ENCODE measurements at regions not wholly inside any gene's neighbourhood (a gene's known extent, or its start where the extent isn't known, plus 50 kb on each side); places are given as distances from the start of the nearest gene placed in this dataset.

GRCh38 chr2:128645631-128646030 is 327.0 kb upstream of the HS6ST1 start:
- no peak overlapping the region for H3K27ac ChIP-seq (ENCODE audit: extremely low read depth, low read depth, low read length)
- no peaks in the 10 kb centered on the region for H3K4me1 ChIP-seq (replicated peaks in 1 of 2; ENCODE audit: control insufficient read depth in 2 of 2, insufficient read depth in 2 of 2, low read length in 2 of 2)
- H3K9ac ChIP-seq (ENCODE audit: insufficient read depth in 1 of 2, low read depth in 2 of 2, low read length in 2 of 2): no peak overlapping the region
- intact Hi-C loops (cut with micrococcal nuclease): no loop called here
- ATAC-seq (no peak), FAIRE-seq (no peak), DNase-seq (ENCODE audit: extremely low read depth in 1 of 4, low spot score in 3 of 4) (no peak)
- BruUV-seq (replicated peaks): no TSS peak
- in situ Hi-C loops (cut with MboI): no loop called here
- no peaks in the 10 kb centered on the region for H3K9me3 ChIP-seq (replicated peaks; ENCODE audit: control insufficient read depth, insufficient read depth, low read depth, low read length)
- no peaks in the 10 kb centered on the region for H3K79me2 ChIP-seq (ENCODE audit: control insufficient read depth, insufficient read depth, low read length)
- H4K20me1 ChIP-seq (replicated peaks; ENCODE audit: control insufficient read depth, insufficient read depth, low read length): no peaks in the 10 kb centered on the region
- WGBS (ENCODE audit: insufficient coverage, low coverage, missing lambda C conversion rate): 5% methylated on average over 6 of the region's 6 CpGs
- no peak overlapping the region for H2AFZ ChIP-seq (ENCODE audit: low read depth, low read length)
- no peaks in the 10 kb centered on the region for H3K9me1 ChIP-seq (ENCODE audit: control insufficient read depth, insufficient read depth, low read length)
- TF ChIP-seq PCBP1 (IDR thresholded peaks at IDR 0.05; ENCODE audit: low read depth, low read length, poor library complexity, severe bottlenecking) (no peak), ZNF408 (CRISPR knock-in tag; IDR thresholded peaks at IDR 0.05; ENCODE audit: low read depth) (no peak)
- POLR2A ChIA-PET: no interaction called here
- peaks cover 0 to 29% of the 10 kb centered on the region in 2 experiments; a peak in 2 of 5 replicates for H3K27me3 ChIP-seq (ENCODE audit: control insufficient read depth in 2 of 2, insufficient read depth in 2 of 2, low read length in 2 of 2)
- H3K4me3 ChIP-seq: no peak overlapping the region
- CTCF ChIA-PET (ENCODE audit: low intra/inter-chr PET ratio): no interaction called here
- H3K4me2 ChIP-seq (ENCODE audit: insufficient read depth, low read length): no peak overlapping the region
- H3K36me3 ChIP-seq (ENCODE audit: control insufficient read depth, insufficient read depth, low read length): no peaks in the 10 kb centered on the region

- FAIRE-seq: no peak
- WGBS (ENCODE audit: insufficient coverage, low coverage, missing lambda C conversion rate): 0% methylated on average over 10 of the region's 11 CpGs
- H3K9ac ChIP-seq (ENCODE audit: insufficient read depth in 1 of 2, low read depth in 2 of 2, low read length in 2 of 2): no peak overlapping the region
- no peaks in the 10 kb centered on the region for H3K9me1 ChIP-seq (ENCODE audit: control insufficient read depth, insufficient read depth, low read length)
- CTCF ChIA-PET (ENCODE audit: low intra/inter-chr PET ratio): no interaction called here
- BruUV-seq (replicated peaks): no TSS peak
- no peak overlapping the region for H3K4me3 ChIP-seq
- no peaks in the 10 kb centered on the region for H3K4me1 ChIP-seq (replicated peaks in 1 of 2; ENCODE audit: control insufficient read depth in 2 of 2, insufficient read depth in 2 of 2, low read length in 2 of 2)
- POLR2A ChIA-PET: interaction anchor here (0.7 kb wide), 2 partner anchors 324 to 473 kb away, joined by 3 read pairs; no protein-coding TSS in a partner anchor
- H3K9me3 ChIP-seq (replicated peaks; ENCODE audit: control insufficient read depth, insufficient read depth, low read depth, low read length): no peaks in the 10 kb centered on the region
- no peaks in the 10 kb centered on the region for H4K20me1 ChIP-seq (replicated peaks; ENCODE audit: control insufficient read depth, insufficient read depth, low read length)
- peaks cover 0 to 24% of the 10 kb centered on the region in 2 experiments; a peak in 2 of 5 replicates for H3K27me3 ChIP-seq (ENCODE audit: control insufficient read depth in 2 of 2, insufficient read depth in 2 of 2, low read length in 2 of 2)
- ATAC-seq: no peak
- H3K27ac ChIP-seq (ENCODE audit: extremely low read depth, low read depth, low read length): no peak overlapping the region
- no peak for DNase-seq (ENCODE audit: extremely low read depth in 1 of 4, low spot score in 3 of 4)
- H3K4me2 ChIP-seq (ENCODE audit: insufficient read depth, low read length): no peak overlapping the region
- H2AFZ ChIP-seq (ENCODE audit: low read depth, low read length): no peak overlapping the region
- intact Hi-C loops (cut with micrococcal nuclease) (no loop called here), in situ Hi-C loops (cut with MboI) (no loop called here)
- H3K36me3 ChIP-seq (ENCODE audit: control insufficient read depth, insufficient read depth, low read length): no peaks in the 10 kb centered on the region
- TF ChIP-seq ARHGAP35 (IDR thresholded peaks at IDR 0.05; ENCODE audit: partially characterized antibody) (no peak), E4F1 (CRISPR knock-in tag; IDR thresholded peaks at IDR 0.05; ENCODE audit: borderline replicate concordance) (no peak), KDM4B (IDR thresholded peaks at IDR 0.05; ENCODE audit: borderline replicate concordance in 2 of 2, low read depth in 1 of 2) (no peak), MAFK (IDR thresholded peaks at IDR 0.05; ENCODE audit: low read length) (no peak), RAD51 (IDR thresholded peaks at IDR 0.05; ENCODE audit: borderline replicate concordance, low read depth) (no peak), NR1H2 (CRISPR knock-in tag; IDR thresholded peaks at IDR 0.05) (no peak), SLC30A9 (CRISPR knock-in tag; IDR thresholded peaks at IDR 0.05) (no peak), THRA (IDR thresholded peaks at IDR 0.05) (no peak)
- no peaks in the 10 kb centered on the region for H3K79me2 ChIP-seq (ENCODE audit: control insufficient read depth, insufficient read depth, low read length)
These were observed 327.4 kb upstream of the HS6ST1 start for GRCh38 chr2:128646091-128646490.
